SK-N-SH (cell line): ENCODE measurements at regions not wholly inside any gene's neighbourhood (a gene's known extent, or its start where the extent isn't known, plus 50 kb on each side); places are given as distances from the start of the nearest gene placed in this dataset.

Experiments used
- CTCF ChIA-PET: fragments of 300-600, 350-600 bp; formaldehyde crosslinking; extraction: SDS; loops from one replicate; lab custom pipeline; 2021; lab: Yijun Ruan, JAX
- POLR2A ChIA-PET: fragments of 350-600 bp; sonication (Branson Sonifier 250); formaldehyde crosslinking; extraction: SDS; loops from one replicate; lab custom pipeline; 2020; ENCODE audit warnings: antibody characterized with exemption, inconsistent platforms; lab: Yijun Ruan, JAX
- DNase-seq: peaks from one replicate; pipeline ENCODE4 v3.0.0; 2012
- H2AFZ ChIP-seq: fragments of 200-600 bp; sonication (generic); 2 replicates; pipeline ENCODE4 v1.8.1; 2016; ENCODE audit warnings: antibody characterized with exemption, mild to moderate bottlenecking, low read depth
- H3F3A ChIP-seq: fragments of 200-600 bp; sonication (generic); replicated peaks from 2 replicates; pipeline ENCODE3; 2016; ENCODE audit warnings: antibody characterized with exemption, mild to moderate bottlenecking; ENCODE audit not compliant: insufficient read depth
- H3K27ac ChIP-seq, 2 experiments: fragments of 200-500 bp in 1 of 2; fragments of 200-600 bp in 1 of 2; sonication (Bioruptor generic) in 1 of 2; sonication (generic), shearing (Covaris generic) in 1 of 2; 2 replicates each; pipeline versions ENCODE4 v1.5.1 to v1.6.1; 2014 to 2016; ENCODE audit warnings: low read depth in 2 of 2, inconsistent platforms in 1 of 2, low read length in 1 of 2, mild to moderate bottlenecking in 1 of 2, mixed read lengths in 1 of 2
- H3K27me3 ChIP-seq: fragments of 200-600 bp; sonication (generic), shearing (Covaris generic); 2 replicates; pipeline ENCODE4 v1.6.1; 2016; ENCODE audit warnings: mixed run types; ENCODE audit not compliant: insufficient read depth
- H3K36me3 ChIP-seq, 2 experiments: fragments of 200-500 bp in 1 of 2; fragments of 200-600 bp in 1 of 2; sonication (Bioruptor generic) in 1 of 2; sonication (generic) in 1 of 2; replicated peaks in 1 of 2; 2 replicates each; pipeline versions ENCODE3 to v1.5.1; 2014 to 2016; ENCODE audit warnings: low read length in 1 of 2, mild to moderate bottlenecking in 1 of 2; ENCODE audit not compliant: insufficient read depth in 2 of 2, control insufficient read depth in 1 of 2
- H3K4me1 ChIP-seq, 2 experiments: fragments of 200-500 bp in 1 of 2; fragments of 200-600 bp in 1 of 2; sonication (Bioruptor generic) in 1 of 2; sonication (generic), shearing (Covaris generic) in 1 of 2; 2 replicates each; pipeline versions ENCODE4 v1.5.1 to v1.6.1; 2014 to 2016; ENCODE audit warnings: low read depth in 1 of 2, low read length in 1 of 2, mixed run types in 1 of 2; ENCODE audit not compliant: insufficient read depth in 2 of 2, control insufficient read depth in 1 of 2
- H3K4me2 ChIP-seq: fragments of 200-600 bp; sonication (generic), shearing (Covaris generic); 2 replicates; pipeline ENCODE4 v1.6.1; 2017; ENCODE audit warnings: mixed run types
- H3K4me3 ChIP-seq, 2 experiments: fragments of 200-500 bp in 1 of 2; fragments of 200-600 bp in 1 of 2; sonication (Bioruptor generic) in 1 of 2; sonication (generic), shearing (Covaris generic) in 1 of 2; 2 replicates each; pipeline versions ENCODE4 v1.5.1 to v1.8.1; 2014 to 2016; ENCODE audit warnings: low read depth in 2 of 2, inconsistent platforms in 1 of 2, low read length in 1 of 2, mild to moderate bottlenecking in 1 of 2, mixed read lengths in 1 of 2, moderate library complexity in 1 of 2
- H3K79me2 ChIP-seq: fragments of 200-600 bp; sonication (generic); 2 replicates; pipeline ENCODE4 v1.8.1; 2017; ENCODE audit warnings: mild to moderate bottlenecking; ENCODE audit not compliant: insufficient read depth
- H3K9ac ChIP-seq: fragments of 200-600 bp; sonication (generic); 2 replicates; pipeline ENCODE4 v1.6.1; 2017; ENCODE audit warnings: mixed run types
- H3K9me2 ChIP-seq: fragments of 200-600 bp; sonication (generic); 2 replicates; pipeline ENCODE4 v1.6.1; 2017; ENCODE audit warnings: mixed run types
- H3K9me3 ChIP-seq: fragments of 200-600 bp; sonication (generic); 2 replicates; pipeline ENCODE4 v1.6.1; 2017; ENCODE audit warnings: mixed run types, mild to moderate bottlenecking, moderate library complexity
- H4K20me1 ChIP-seq: fragments of 200-600 bp; sonication (generic); 2 replicates; pipeline ENCODE4 v1.6.1; 2017; ENCODE audit warnings: mild to moderate bottlenecking, mixed run types; ENCODE audit not compliant: insufficient read depth
- CTCF ChIP-seq: fragments of 200-600 bp; sonication (generic); IDR thresholded peaks from 2 replicates; pipeline ENCODE4 v1.6.1; 2017; ENCODE audit warnings: antibody characterized with exemption, mild to moderate bottlenecking, moderate library complexity
- EZH2phosphoT487 ChIP-seq: fragments of 200-600 bp; sonication (generic); IDR thresholded peaks from 2 replicates; pipeline ENCODE4 v1.6.1; 2017; ENCODE audit warnings: low read depth, mixed run types, mild to moderate bottlenecking, antibody characterized with exemption, moderate library complexity, borderline replicate concordance
- FOXM1 ChIP-seq: IDR thresholded peaks from 2 replicates; pipeline ENCODE4 v1.4.0; 2012; ENCODE audit warnings: low read depth, mild to moderate bottlenecking
- IRF3 ChIP-seq: fragments of 150-350 bp; IDR thresholded peaks from 2 replicates; pipeline ENCODE4 v1.6.1; 2016; ENCODE audit warnings: mild to moderate bottlenecking, low read depth, low read length
- RFX5 ChIP-seq: IDR thresholded peaks from 2 replicates; pipeline ENCODE4 v1.6.1; 2012; ENCODE audit warnings: mild to moderate bottlenecking, improper control_type of control experiment, low read length
- SIN3A ChIP-seq: IDR thresholded peaks from 2 replicates; pipeline ENCODE4 v1.6.1; 2012; ENCODE audit warnings: low read depth, mild to moderate bottlenecking, low read length, moderate library complexity, borderline replicate concordance
- TEAD4 ChIP-seq: IDR thresholded peaks from 2 replicates; pipeline ENCODE4 v1.4.0; 2012; ENCODE audit warnings: mild to moderate bottlenecking, borderline replicate concordance; ENCODE audit not compliant: insufficient read depth
- ZBTB33 ChIP-seq: IDR thresholded peaks from 2 replicates; pipeline ENCODE4 v1.4.0; 2012; ENCODE audit warnings: low read depth, borderline replicate concordance
- WGBS: methylation state at CpG from one replicate; pipeline ENCODE4 v1.1.6; 2017; ENCODE audit warnings: low lambda C conversion rate; 5-methylcytosine and 5-hydroxymethylcytosine counted together

GRCh38 chr15:36230776-36231175, 348.6 kb upstream of the CDIN1 start:
- no peak overlapping the region for H3K9ac ChIP-seq
- H3K4me2 ChIP-seq: no peak overlapping the region
- no peak overlapping the region for H3K4me3 ChIP-seq
- DNase-seq: no peak
- no peak overlapping the region for H2AFZ ChIP-seq
- no peaks in the 10 kb centered on the region for H3K79me2 ChIP-seq
- no peak overlapping the region for H3K27ac ChIP-seq
- WGBS: 91% methylated on average over 2 of the region's 2 CpGs
- CTCF ChIA-PET: interaction anchor here (0.6 kb wide), 1 partner anchor 20 kb away, joined by 3 read pairs; no protein-coding TSS in a partner anchor
- no peaks in the 10 kb centered on the region for H3F3A ChIP-seq
- H3K9me3 ChIP-seq: peaks cover 7% of the 10 kb centered on the region; the same call in 1 of the 2 replicates
- H3K27me3 ChIP-seq: no peaks in the 10 kb centered on the region
- H3K9me2 ChIP-seq: no peaks in the 10 kb centered on the region; the same call in 1 of the 2 replicates
- H3K36me3 ChIP-seq: no peaks in the 10 kb centered on the region
- no peaks in the 10 kb centered on the region for H3K4me1 ChIP-seq
- no peaks in the 10 kb centered on the region for H4K20me1 ChIP-seq
- POLR2A ChIA-PET: no interaction called here
- TF ChIP-seq RFX5: no peak
- no peak for TF ChIP-seq ZBTB33
- TF ChIP-seq TEAD4: no peak
- no peak for TF ChIP-seq EZH2phosphoT487
- no peak for TF ChIP-seq SIN3A
- no peak for TF ChIP-seq IRF3
- TF ChIP-seq CTCF: no peak

GRCh38 chr15:36232491-36232890, 346.9 kb upstream of the CDIN1 start:
- ChIA-PET CTCF (no interaction called here), POLR2A (no interaction called here)
- no peak for TF ChIP-seq FOXM1
- Histone ChIP-seq H3K4me1 (no peaks in the 10 kb centered on the region), H3K9me2 (no peaks in the 10 kb centered on the region; the same call in 1 of the 2 replicates), H3K36me3 (no peaks in the 10 kb centered on the region), H4K20me1 (no peaks in the 10 kb centered on the region), H3K79me2 (no peaks in the 10 kb centered on the region), H3K27me3 (no peaks in the 10 kb centered on the region), H3K27ac (no peak overlapping the region), H3K4me2 (no peak overlapping the region), H3K9ac (no peak overlapping the region), H3K9me3 (peaks cover 7% of the 10 kb centered on the region; the same call in 1 of the 2 replicates), H2AFZ (no peak overlapping the region), H3F3A (no peaks in the 10 kb centered on the region), H3K4me3 (no peak overlapping the region)
- no peak for DNase-seq
- WGBS: 65% methylated on average over 1 of the region's 1 CpG
